Body of pancreas (tissue), 4 donors: ENCODE measurements at regions not wholly inside any gene's neighbourhood (a gene's known extent, or its start where the extent isn't known, plus 50 kb on each side); places are given as distances from the start of the nearest gene placed in this dataset.

Experiments used
- CTCF ChIP-seq, 7 experiments: fragments of 450-650 bp in 4 of 7; fragments of 200-600 bp in 3 of 7; sonication (generic) in 3 of 7; IDR thresholded peaks; one replicate each; pipeline ENCODE4 v1.5.1; 2016 to 2019; ENCODE audit warnings: antibody characterized with exemption in 7 of 7
- POLR2A ChIP-seq, 3 donors: fragments of 450-650 bp; IDR thresholded peaks; one replicate each; pipeline ENCODE4 v1.6.1; 2016; ENCODE audit warnings: antibody characterized with exemption in 3 of 3, mild to moderate bottlenecking in 2 of 3

GRCh38 chr11:112610996-112611750 lies 350.0 kb upstream of the NCAM1 start:
- TF ChIP-seq CTCF (IDR thresholded peaks at IDR 0.05) (no peak), POLR2A (IDR thresholded peaks at IDR 0.05) (no peak)
